Right lobe of liver (tissue), 6 donors: ENCODE measurements at regions not wholly inside any gene's neighbourhood (a gene's known extent, or its start where the extent isn't known, plus 50 kb on each side); places are given as distances from the start of the nearest gene placed in this dataset.

Experiments
- ATAC-seq, 4 donors: fragments of 200-7000 bp; cut with Tn5 transposase; one replicate each; pipeline ENCODE4 v1.9.1; 2020; ENCODE audit warnings: mild to moderate bottlenecking in 4 of 4, moderate library complexity in 4 of 4
- DNase-seq, 3 donors: peaks; one replicate each; pipeline ENCODE4 v3.0.0-alpha.2; 2020
- H3K27ac ChIP-seq, 3 donors: fragments of 200-600 bp; one replicate each; pipeline ENCODE4 v1.8.0; 2022
- H3K27me3 ChIP-seq, 2 donors: fragments of 200-600 bp; one replicate each; pipeline ENCODE4 v1.8.0; 2022
- H3K36me3 ChIP-seq, 4 donors: fragments of 200-600 bp; sonication (generic) in 1 of 4; one replicate each; pipeline versions ENCODE4 v1.5.1 to v1.8.0; 2017 to 2022; ENCODE audit warnings: control low read depth in 1 of 4
- H3K4me1 ChIP-seq, 4 donors: fragments of 200-600 bp; sonication (generic) in 1 of 4; one replicate each; pipeline versions ENCODE4 v1.5.1 to v1.8.0; 2017 to 2022; ENCODE audit warnings: control low read depth in 1 of 4
- H3K4me3 ChIP-seq, 3 donors: fragments of 200-600 bp; one replicate each; pipeline ENCODE4 v1.8.0; 2022
- H3K9me3 ChIP-seq, 4 donors: fragments of 200-600 bp; sonication (generic) in 1 of 4; one replicate each; pipeline versions ENCODE4 v1.5.1 to v1.8.0; 2017 to 2022; ENCODE audit warnings: control low read depth in 1 of 4
- POLR2A ChIP-seq: fragments of 450-650 bp; IDR thresholded peaks from one replicate; pipeline ENCODE4 v1.6.1; 2017; ENCODE audit warnings: antibody characterized with exemption, mild to moderate bottlenecking
- WGBS: methylation state at CpG from one replicate; pipeline ENCODE4 v1.1.6; 2018; ENCODE audit warnings: low coverage, low lambda C conversion rate; ENCODE audit not compliant: insufficient coverage; ENCODE audit errors: missing lambda C conversion rate; 5-methylcytosine and 5-hydroxymethylcytosine counted together
- intact Hi-C, 2 donors: fragments of 100-400 bp; cut with DNase I; formaldehyde crosslinking; loops; one replicate each; pipeline versions ENCODE4 v1.11.2 to v1.14.1; 2022
- TF ChIP-seq, protein P1 (sequence below), 4 donors: fragments of 200-600 bp in 3 of 4; fragments of 450-650 bp in 1 of 4; IDR thresholded peaks; one replicate each; pipeline versions ENCODE4 v1.5.1 to v1.8.0; 2016 to 2022; ENCODE audit warnings: antibody characterized with exemption in 4 of 4, mild to moderate bottlenecking in 2 of 4
- donor health status: DM: no; HTN: yes; CAD: no.
- donor health status: DM: no; HTN: no; CAD: no.
- donor health status: DM: no; HTN: no; CAD: no.
- donor health status: DM: no; HTN: yes; CAD: no.
- donor health status: DM: no; HTN: yes; CAD: no.

DNA sequence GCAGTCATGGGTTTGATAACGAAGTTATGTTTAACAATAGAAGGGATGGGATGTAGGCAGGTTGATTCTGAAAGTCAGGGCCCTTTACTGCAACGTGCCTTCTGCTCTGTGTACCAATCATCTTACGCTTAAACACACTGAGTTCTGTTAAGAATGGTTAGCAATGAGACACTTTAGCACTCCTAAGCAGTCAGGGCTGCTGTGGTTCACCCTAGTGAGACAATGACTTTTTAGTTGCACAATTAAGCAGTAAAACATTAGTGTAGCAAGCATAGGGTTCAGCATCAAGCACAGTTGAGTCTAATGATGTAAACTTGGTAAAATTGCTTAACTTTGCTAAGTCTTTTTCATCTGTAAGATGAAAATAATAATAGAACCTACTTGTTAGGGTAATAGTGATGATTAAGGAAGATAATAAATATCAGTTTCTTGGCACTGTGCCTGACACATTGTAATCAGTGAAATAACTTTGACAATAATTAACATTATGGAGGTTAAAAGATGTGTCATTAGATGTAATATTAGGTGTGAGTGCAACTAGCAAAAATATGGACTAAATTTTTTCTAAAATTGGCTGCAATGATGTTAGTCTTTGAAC, 484.2 kb upstream of the THBS1 start:
- no peak for DNase-seq
- Histone ChIP-seq H3K27me3 (no peaks in the 10 kb centered on the region), H3K9me3 (no peaks in the 10 kb centered on the region), H3K36me3 (no peaks in the 10 kb centered on the region), H3K4me1 (no peaks in the 10 kb centered on the region), H3K27ac (no peak overlapping the region), H3K4me3 (no peak overlapping the region)
- 51% methylated on average over 3 of the region's 3 CpGs for WGBS
- ATAC-seq: no peak
- intact Hi-C loops: no loop called here
- TF ChIP-seq POLR2A: no peak
- TF ChIP-seq, protein P1, sequence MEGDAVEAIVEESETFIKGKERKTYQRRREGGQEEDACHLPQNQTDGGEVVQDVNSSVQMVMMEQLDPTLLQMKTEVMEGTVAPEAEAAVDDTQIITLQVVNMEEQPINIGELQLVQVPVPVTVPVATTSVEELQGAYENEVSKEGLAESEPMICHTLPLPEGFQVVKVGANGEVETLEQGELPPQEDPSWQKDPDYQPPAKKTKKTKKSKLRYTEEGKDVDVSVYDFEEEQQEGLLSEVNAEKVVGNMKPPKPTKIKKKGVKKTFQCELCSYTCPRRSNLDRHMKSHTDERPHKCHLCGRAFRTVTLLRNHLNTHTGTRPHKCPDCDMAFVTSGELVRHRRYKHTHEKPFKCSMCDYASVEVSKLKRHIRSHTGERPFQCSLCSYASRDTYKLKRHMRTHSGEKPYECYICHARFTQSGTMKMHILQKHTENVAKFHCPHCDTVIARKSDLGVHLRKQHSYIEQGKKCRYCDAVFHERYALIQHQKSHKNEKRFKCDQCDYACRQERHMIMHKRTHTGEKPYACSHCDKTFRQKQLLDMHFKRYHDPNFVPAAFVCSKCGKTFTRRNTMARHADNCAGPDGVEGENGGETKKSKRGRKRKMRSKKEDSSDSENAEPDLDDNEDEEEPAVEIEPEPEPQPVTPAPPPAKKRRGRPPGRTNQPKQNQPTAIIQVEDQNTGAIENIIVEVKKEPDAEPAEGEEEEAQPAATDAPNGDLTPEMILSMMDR (IDR thresholded peaks at IDR 0.05): no peak

DNA sequence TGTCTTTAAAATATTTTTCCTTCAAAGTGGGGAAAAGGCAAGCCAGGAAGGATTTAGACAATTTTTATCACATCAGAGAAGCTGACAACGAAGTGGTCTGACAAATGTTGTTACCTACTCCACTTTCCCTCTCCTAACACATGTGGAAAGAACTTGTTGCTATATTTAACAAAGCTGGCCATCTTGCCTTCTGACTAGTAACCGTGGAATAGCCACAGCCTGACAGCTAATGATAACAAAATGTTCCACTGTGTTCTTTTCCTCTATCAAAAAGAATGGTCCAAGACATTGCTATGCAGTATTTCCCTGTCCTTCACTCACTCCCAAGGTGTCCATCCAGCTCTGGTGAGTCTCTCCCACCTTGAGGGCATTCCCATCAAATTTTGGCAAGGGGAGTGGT, 481.4 kb upstream of the THBS1 start:
- H3K4me1 ChIP-seq: no peaks in the 10 kb centered on the region
- intact Hi-C loops: no loop called here
- DNase-seq (no peak), ATAC-seq (no peak)
- H3K9me3 ChIP-seq: no peaks in the 10 kb centered on the region
- H3K27me3 ChIP-seq: no peaks in the 10 kb centered on the region
- H3K4me3 ChIP-seq: no peak overlapping the region
- 41% methylated on average over 2 of the region's 2 CpGs for WGBS
- TF ChIP-seq, protein P1 (IDR thresholded peaks at IDR 0.05): no peak
- H3K36me3 ChIP-seq: no peaks in the 10 kb centered on the region
- no peak overlapping the region for H3K27ac ChIP-seq

DNA sequence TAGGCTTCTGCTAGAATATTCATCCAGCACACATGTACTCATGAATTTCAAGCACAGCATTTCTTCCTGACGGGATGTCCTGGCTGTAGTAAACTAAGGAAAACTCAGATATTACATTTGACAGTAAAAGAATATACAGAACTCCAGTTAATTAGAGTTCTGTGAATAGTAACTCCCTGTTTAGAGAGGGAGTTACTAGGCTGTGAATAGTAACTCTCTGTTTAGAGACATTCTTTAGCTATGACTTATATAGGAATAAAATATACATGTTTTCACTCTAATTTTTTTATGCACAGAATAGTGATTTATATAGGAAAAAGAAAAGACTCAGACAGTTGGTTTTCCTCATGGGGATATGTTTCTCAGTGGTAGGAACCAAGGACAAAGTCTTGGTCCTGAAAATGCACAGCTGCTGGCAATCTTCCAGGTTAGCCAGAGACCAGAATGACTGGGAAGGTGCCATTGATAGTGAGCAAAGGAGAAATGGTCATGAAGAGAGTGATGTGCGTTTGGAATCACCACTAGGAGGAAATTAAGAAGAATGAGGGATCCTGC, 480.7 kb upstream of the THBS1 start:
- Histone ChIP-seq H3K4me1 (no peaks in the 10 kb centered on the region), H3K27ac (no peak overlapping the region), H3K9me3 (no peaks in the 10 kb centered on the region), H3K4me3 (no peak overlapping the region), H3K36me3 (no peaks in the 10 kb centered on the region), H3K27me3 (no peaks in the 10 kb centered on the region)
- TF ChIP-seq, protein P1 (IDR thresholded peaks at IDR 0.05): no peak
- no peak for TF ChIP-seq POLR2A
- intact Hi-C loops: no loop called here
- 67% methylated on average over 2 of the region's 2 CpGs for WGBS
- no peak for DNase-seq
- ATAC-seq: no peak

DNA sequence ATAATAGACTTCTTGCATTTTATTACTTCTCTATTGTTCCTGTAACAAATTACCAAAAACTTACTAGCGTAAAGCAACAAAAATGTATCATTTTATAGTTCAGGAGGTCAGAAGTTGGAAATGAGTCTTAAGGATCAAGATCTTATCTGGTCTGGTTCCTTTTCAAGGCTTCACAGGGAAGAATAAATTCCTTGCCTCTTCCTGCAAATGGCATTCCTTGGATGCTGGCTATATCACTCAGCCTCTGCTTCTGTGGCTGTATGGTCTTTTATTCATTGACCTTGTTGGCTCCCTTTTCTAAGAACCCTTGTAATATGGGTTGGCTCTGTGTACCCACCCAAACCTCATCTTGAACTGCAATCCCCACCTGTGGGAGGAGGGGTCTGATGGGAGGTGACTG, 478.4 kb upstream of the THBS1 start:
- 69% methylated on average over 1 of the region's 1 CpG for WGBS
- DNase-seq: no peak

More for the DNA sequence above, 478.4 kb upstream of the THBS1 start:
- Histone ChIP-seq H3K27ac (no peak overlapping the region), H3K9me3 (no peaks in the 10 kb centered on the region), H3K36me3 (no peaks in the 10 kb centered on the region), H3K4me3 (no peak overlapping the region), H3K4me1 (no peaks in the 10 kb centered on the region), H3K27me3 (no peaks in the 10 kb centered on the region)
- ATAC-seq: no peak
- TF ChIP-seq, protein P1 (IDR thresholded peaks at IDR 0.05): no peak
- no peak for TF ChIP-seq POLR2A
- intact Hi-C loops: no loop called here
